ENCODE measurements at regions not wholly inside any gene's neighbourhood (a gene's known extent, or its start where the extent isn't known, plus 50 kb on each side); places are given as distances from the start of the nearest gene placed in this dataset.

GRCh38 chr7:118473271-118473670 lies 248.8 kb downstream of the ANKRD7 start:
- DNase-seq: no peak
- H4K91ac ChIP-seq (ENCODE audit: low read length): no peak overlapping the region
- no peaks in the 10 kb centered on the region for H3K79me1 ChIP-seq (replicated peaks; ENCODE audit: low read length, poor library complexity, severe bottlenecking)
- no peak overlapping the region for H2AFZ ChIP-seq (ENCODE audit: low read depth, low read length)
- no peak overlapping the region for H3K4me3 ChIP-seq (ENCODE audit: insufficient read depth in 1 of 2, low read depth in 1 of 2, low read length in 2 of 2)
- no peaks in the 10 kb centered on the region for H3K9me3 ChIP-seq (ENCODE audit: control insufficient read depth, low read length)
- H2BK12ac ChIP-seq (ENCODE audit: low read length in 2 of 2): no peak overlapping the region
- H3K27ac ChIP-seq (ENCODE audit: low read length, poor library complexity, severe bottlenecking): no peak overlapping the region
- H3K27me3 ChIP-seq (ENCODE audit: control insufficient read depth in 1 of 2, insufficient read depth in 1 of 2, low read length in 2 of 2): no peaks in the 10 kb centered on the region
- no peak overlapping the region for H3K4ac ChIP-seq (ENCODE audit: low read depth in 1 of 2, low read length in 2 of 2)
- H2AK5ac ChIP-seq (ENCODE audit: low read length, severe bottlenecking): no peak overlapping the region
- no peak overlapping the region for H3K9ac ChIP-seq (ENCODE audit: low read length)
- 89% methylated on average over 4 of the region's 5 CpGs for WGBS
- H2BK120ac ChIP-seq (ENCODE audit: low read depth, low read length): no peak overlapping the region
- no peak overlapping the region for H3K18ac ChIP-seq (ENCODE audit: low read depth in 1 of 2, low read length in 2 of 2)
- no peaks in the 10 kb centered on the region for H3K36me3 ChIP-seq (ENCODE audit: control insufficient read depth in 1 of 2, insufficient read depth in 2 of 2, low read depth in 1 of 2, low read length in 2 of 2)
- no peak overlapping the region for H3K23ac ChIP-seq (ENCODE audit: low read length in 2 of 2)
- H3K4me1 ChIP-seq (ENCODE audit: control insufficient read depth, insufficient read depth, low read depth, low read length): no peaks in the 10 kb centered on the region
- no peak overlapping the region for H3K4me2 ChIP-seq (ENCODE audit: low read length, poor library complexity, severe bottlenecking)
- no peak overlapping the region for H3K14ac ChIP-seq (ENCODE audit: low read length in 2 of 2)
- H4K8ac ChIP-seq (ENCODE audit: low read length): no peak overlapping the region
- no peak overlapping the region for H2BK5ac ChIP-seq (ENCODE audit: low read depth, low read length, poor library complexity, severe bottlenecking)
- H2BK15ac ChIP-seq (ENCODE audit: low read depth, poor library complexity, severe bottlenecking): no peak overlapping the region

- Histone ChIP-seq H3K79me1 (replicated peaks; ENCODE audit: low read length, poor library complexity, severe bottlenecking) (no peaks in the 10 kb centered on the region), H4K8ac (ENCODE audit: low read length) (no peak overlapping the region), H3K18ac (ENCODE audit: low read depth in 1 of 2, low read length in 2 of 2) (no peak overlapping the region), H3K36me3 (ENCODE audit: control insufficient read depth in 1 of 2, insufficient read depth in 2 of 2, low read depth in 1 of 2, low read length in 2 of 2) (no peaks in the 10 kb centered on the region), H3K4me2 (ENCODE audit: low read length, poor library complexity, severe bottlenecking) (no peak overlapping the region), H3K27me3 (ENCODE audit: control insufficient read depth in 1 of 2, insufficient read depth in 1 of 2, low read length in 2 of 2) (no peaks in the 10 kb centered on the region), H2BK12ac (ENCODE audit: low read length in 2 of 2) (no peak overlapping the region), H2AFZ (ENCODE audit: low read depth, low read length) (no peak overlapping the region), H3K9me3 (ENCODE audit: control insufficient read depth, low read length) (no peaks in the 10 kb centered on the region), H4K91ac (ENCODE audit: low read length) (no peak overlapping the region), H3K14ac (ENCODE audit: low read length in 2 of 2) (no peak overlapping the region), H2BK5ac (ENCODE audit: low read depth, low read length, poor library complexity, severe bottlenecking) (no peak overlapping the region), H3K9ac (ENCODE audit: low read length) (no peak overlapping the region), H3K27ac (ENCODE audit: low read length, poor library complexity, severe bottlenecking) (no peak overlapping the region), H3K4me3 (ENCODE audit: insufficient read depth in 1 of 2, low read depth in 1 of 2, low read length in 2 of 2) (no peak overlapping the region), H2AK5ac (ENCODE audit: low read length, severe bottlenecking) (no peak overlapping the region), H2BK120ac (ENCODE audit: low read depth, low read length) (no peak overlapping the region), H3K4me1 (ENCODE audit: control insufficient read depth, insufficient read depth, low read depth, low read length) (no peaks in the 10 kb centered on the region), H2BK15ac (ENCODE audit: low read depth, poor library complexity, severe bottlenecking) (no peak overlapping the region), H3K4ac (ENCODE audit: low read depth in 1 of 2, low read length in 2 of 2) (no peak overlapping the region), H3K23ac (ENCODE audit: low read length in 2 of 2) (no peak overlapping the region)
- no peak for DNase-seq
- no CpG with 5 or more reads among the region's 2 CpGs for WGBS
Measured at GRCh38 chr7:118476036-118476435, 251.5 kb downstream of the ANKRD7 start.

GRCh38 chr7:118477036-118477435 lies 252.5 kb downstream of the ANKRD7 start:
- H2BK120ac ChIP-seq (ENCODE audit: low read depth, low read length): no peak overlapping the region
- H2BK12ac ChIP-seq (ENCODE audit: low read length in 2 of 2): no peak overlapping the region
- no peak overlapping the region for H2BK5ac ChIP-seq (ENCODE audit: low read depth, low read length, poor library complexity, severe bottlenecking)
- no peaks in the 10 kb centered on the region for H3K79me1 ChIP-seq (replicated peaks; ENCODE audit: low read length, poor library complexity, severe bottlenecking)
- H3K27me3 ChIP-seq (ENCODE audit: control insufficient read depth in 1 of 2, insufficient read depth in 1 of 2, low read length in 2 of 2): no peaks in the 10 kb centered on the region
- no peaks in the 10 kb centered on the region for H3K9me3 ChIP-seq (ENCODE audit: control insufficient read depth, low read length)
- WGBS: 100% methylated on average over 3 of the region's 3 CpGs
- no peak overlapping the region for H3K9ac ChIP-seq (ENCODE audit: low read length)
- peaks cover 0 to 3% of the 10 kb centered on the region in 2 experiments for H3K36me3 ChIP-seq (ENCODE audit: control insufficient read depth in 1 of 2, insufficient read depth in 2 of 2, low read depth in 1 of 2, low read length in 2 of 2)
- H3K27ac ChIP-seq (ENCODE audit: low read length, poor library complexity, severe bottlenecking): no peak overlapping the region
- H2AFZ ChIP-seq (ENCODE audit: low read depth, low read length): no peak overlapping the region
- DNase-seq: no peak
- H3K4me1 ChIP-seq (ENCODE audit: control insufficient read depth, insufficient read depth, low read depth, low read length): no peaks in the 10 kb centered on the region
- H3K4ac ChIP-seq (ENCODE audit: low read depth in 1 of 2, low read length in 2 of 2): no peak overlapping the region
- H2BK15ac ChIP-seq (ENCODE audit: low read depth, poor library complexity, severe bottlenecking): no peak overlapping the region
- no peak overlapping the region for H4K91ac ChIP-seq (ENCODE audit: low read length)
- H3K14ac ChIP-seq (ENCODE audit: low read length in 2 of 2): no peak overlapping the region
- H3K4me3 ChIP-seq (ENCODE audit: insufficient read depth in 1 of 2, low read depth in 1 of 2, low read length in 2 of 2): no peak overlapping the region
- H3K4me2 ChIP-seq (ENCODE audit: low read length, poor library complexity, severe bottlenecking): no peak overlapping the region
- H3K18ac ChIP-seq (ENCODE audit: low read depth in 1 of 2, low read length in 2 of 2): no peak overlapping the region
- H2AK5ac ChIP-seq (ENCODE audit: low read length, severe bottlenecking): no peak overlapping the region
- H3K23ac ChIP-seq (ENCODE audit: low read length in 2 of 2): no peak overlapping the region
- no peak overlapping the region for H4K8ac ChIP-seq (ENCODE audit: low read length)

- Histone ChIP-seq H3K18ac (ENCODE audit: low read depth in 1 of 2, low read length in 2 of 2) (no peak overlapping the region), H2BK12ac (ENCODE audit: low read length in 2 of 2) (no peak overlapping the region), H4K91ac (ENCODE audit: low read length) (no peak overlapping the region), H3K9ac (ENCODE audit: low read length) (no peak overlapping the region), H2AK5ac (ENCODE audit: low read length, severe bottlenecking) (no peak overlapping the region), H2BK120ac (ENCODE audit: low read depth, low read length) (no peak overlapping the region), H4K8ac (ENCODE audit: low read length) (no peak overlapping the region), H3K27ac (ENCODE audit: low read length, poor library complexity, severe bottlenecking) (no peak overlapping the region), H3K4me3 (ENCODE audit: insufficient read depth in 1 of 2, low read depth in 1 of 2, low read length in 2 of 2) (no peak overlapping the region), H2BK5ac (ENCODE audit: low read depth, low read length, poor library complexity, severe bottlenecking) (no peak overlapping the region), H3K79me1 (replicated peaks; ENCODE audit: low read length, poor library complexity, severe bottlenecking) (no peaks in the 10 kb centered on the region), H3K4me2 (ENCODE audit: low read length, poor library complexity, severe bottlenecking) (no peak overlapping the region), H3K14ac (ENCODE audit: low read length in 2 of 2) (no peak overlapping the region), H3K27me3 (ENCODE audit: control insufficient read depth in 1 of 2, insufficient read depth in 1 of 2, low read length in 2 of 2) (no peaks in the 10 kb centered on the region), H2AFZ (ENCODE audit: low read depth, low read length) (no peak overlapping the region), H3K4ac (ENCODE audit: low read depth in 1 of 2, low read length in 2 of 2) (no peak overlapping the region), H3K36me3 (ENCODE audit: control insufficient read depth in 1 of 2, insufficient read depth in 2 of 2, low read depth in 1 of 2, low read length in 2 of 2) (peaks cover 0 to 3% of the 10 kb centered on the region in 2 experiments), H3K9me3 (ENCODE audit: control insufficient read depth, low read length) (no peaks in the 10 kb centered on the region), H3K4me1 (ENCODE audit: control insufficient read depth, insufficient read depth, low read depth, low read length) (no peaks in the 10 kb centered on the region), H2BK15ac (ENCODE audit: low read depth, poor library complexity, severe bottlenecking) (no peak overlapping the region), H3K23ac (ENCODE audit: low read length in 2 of 2) (no peak overlapping the region)
- WGBS: 93% methylated on average over 3 of the region's 4 CpGs
- DNase-seq: no peak
Measured at GRCh38 chr7:118478236-118478635, 253.7 kb downstream of the ANKRD7 start.

Data from mesenchymal stem cell (in vitro differentiated cells and primary cell).